Femur (tissue), 1 donor: ENCODE measurements at regions not wholly inside any gene's neighbourhood (a gene's known extent, or its start where the extent isn't known, plus 50 kb on each side); places are given as distances from the start of the nearest gene placed in this dataset.

Experiments used
- DNase-seq: peaks from one replicate; pipeline ENCODE4 v3.0.0-alpha.2; 2017

GRCh38 chr15:62757535-62757934 is 285.0 kb upstream of the TPM1 start:
- no peak for DNase-seq

GRCh38 chr15:62758126-62758951 is 284.2 kb upstream of the TPM1 start:
- DNase-seq = peak; percentile 44

DNA sequence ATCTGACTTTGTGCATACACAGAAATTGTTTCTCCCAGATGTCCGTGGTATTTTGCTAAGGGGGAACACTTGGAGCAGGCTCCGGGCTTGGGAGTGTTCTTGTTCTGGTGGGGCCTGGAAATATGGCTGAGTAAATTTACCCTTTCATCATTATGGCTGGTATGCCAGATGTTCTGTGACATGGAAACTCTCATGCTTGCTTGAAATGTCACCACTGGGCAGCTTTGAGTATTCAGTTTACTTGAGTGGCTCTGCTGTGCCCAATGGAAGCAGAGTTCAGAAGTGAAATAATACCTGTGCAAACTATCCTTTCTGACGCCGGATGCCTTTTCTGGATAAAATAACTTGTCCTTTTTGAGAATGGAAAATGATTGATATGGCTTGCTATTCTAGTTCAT is 283.6 kb upstream of the TPM1 start:
- DNase-seq = no peak

GRCh38 chr15:62760538-62760937 is 282.0 kb upstream of the TPM1 start:
- DNase-seq = no peak

DNA sequence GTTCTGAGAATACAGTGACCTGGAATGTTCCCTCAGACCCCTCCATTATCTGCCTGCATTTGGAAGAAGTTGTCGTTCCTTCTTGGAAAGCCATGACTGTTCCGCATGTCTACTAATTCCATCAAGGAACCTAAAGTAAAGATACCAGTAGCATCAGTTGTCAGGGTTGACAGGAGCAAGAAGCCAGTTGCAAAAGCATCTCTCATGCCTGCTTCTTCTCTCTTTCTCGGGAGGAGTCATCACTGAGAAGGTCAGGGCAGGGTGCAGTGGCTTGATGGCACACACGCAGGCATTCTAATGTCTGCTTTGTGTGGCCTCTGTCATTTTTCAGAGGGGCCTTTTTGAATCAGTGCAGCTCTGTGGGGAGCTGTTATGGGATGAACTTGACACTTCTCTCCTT is 276.6 kb upstream of the TPM1 start:
- DNase-seq = no peak

DNA sequence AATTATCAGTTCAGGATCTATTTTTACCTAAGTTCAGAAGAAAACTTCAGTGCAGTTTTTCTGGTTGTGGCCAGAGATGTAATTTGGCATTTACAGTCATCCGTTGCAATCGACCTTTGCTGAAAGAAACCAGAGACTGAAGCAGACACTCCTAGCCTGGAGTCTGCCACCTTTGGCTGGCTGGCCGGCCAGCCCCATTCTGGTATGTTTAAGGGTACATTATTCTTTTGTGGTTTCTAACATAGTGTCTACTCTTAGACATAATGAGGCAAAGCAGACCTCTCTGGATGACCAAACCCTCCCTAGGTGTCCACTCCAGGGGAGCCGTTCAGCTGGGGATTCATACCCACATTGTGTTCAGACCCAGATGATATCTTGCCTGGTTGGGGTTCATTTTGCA is 275.9 kb upstream of the TPM1 start:
- DNase-seq = no peak

GRCh38 chr15:62769604-62770003 is 272.9 kb upstream of the TPM1 start:
- no peak for DNase-seq

- DNase-seq = no peak
Observed at GRCh38 chr15:62770111-62770660, 272.4 kb upstream of the TPM1 start.

DNA sequence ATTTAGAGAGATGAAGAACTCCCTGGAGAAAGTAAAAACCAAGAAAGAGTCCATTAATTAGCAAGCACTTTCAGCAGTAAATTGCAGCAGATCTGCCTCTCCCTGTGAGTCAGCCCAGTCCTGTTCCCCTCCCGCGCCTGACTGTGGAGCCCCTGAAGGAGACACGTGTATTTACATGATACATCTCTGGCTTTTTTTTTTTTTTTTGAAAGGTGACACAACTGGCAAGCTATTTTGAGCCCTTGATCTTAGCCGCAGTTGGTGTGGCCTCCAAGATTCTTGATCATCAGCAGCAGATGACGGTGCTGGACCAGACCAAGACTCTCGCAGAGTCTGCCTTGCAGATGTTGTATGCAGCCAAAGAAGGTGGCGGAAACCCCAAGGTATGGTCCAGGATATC is 271.8 kb upstream of the TPM1 start:
- no peak for DNase-seq

- no peak for DNase-seq
Observed at GRCh38 chr15:62771234-62771633, 271.3 kb upstream of the TPM1 start.

DNA sequence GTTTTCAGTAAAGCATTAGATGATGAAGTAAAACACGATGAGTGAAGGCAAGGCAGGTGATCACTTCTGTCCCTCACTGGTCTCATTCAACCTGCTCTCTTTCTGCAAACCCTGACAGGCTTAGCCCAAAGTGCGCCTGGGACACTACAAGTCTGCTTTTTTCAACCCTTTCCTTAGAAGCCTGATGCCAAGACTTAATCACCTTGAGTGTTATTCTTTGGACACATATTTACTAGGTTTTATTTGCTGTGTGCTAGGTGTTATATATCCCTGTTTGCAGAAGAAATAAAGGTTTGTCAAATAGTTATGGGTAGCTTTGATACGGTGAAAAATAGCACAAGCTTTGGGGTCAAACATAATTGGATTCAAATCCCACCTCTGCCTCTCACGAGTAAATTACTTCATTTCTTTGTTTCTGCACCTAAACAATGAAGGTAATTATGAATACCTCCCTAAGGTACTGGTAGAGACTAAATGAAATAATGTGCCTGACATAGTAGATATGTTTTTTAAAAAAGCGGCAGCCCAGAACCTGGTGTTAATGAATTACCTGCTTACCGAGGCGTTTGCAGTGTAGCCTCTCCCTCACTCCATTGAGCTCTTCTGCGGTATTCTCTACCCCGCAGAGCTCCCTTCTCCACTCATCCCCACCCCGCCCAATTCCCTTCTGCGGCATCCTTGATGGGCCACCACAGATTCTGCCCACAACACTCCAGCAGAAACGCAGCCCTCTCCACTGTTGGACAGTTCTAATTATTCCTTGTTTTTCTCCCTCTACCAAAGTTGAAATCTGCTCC is 269.0 kb upstream of the TPM1 start:
- DNase-seq = no peak

DNA sequence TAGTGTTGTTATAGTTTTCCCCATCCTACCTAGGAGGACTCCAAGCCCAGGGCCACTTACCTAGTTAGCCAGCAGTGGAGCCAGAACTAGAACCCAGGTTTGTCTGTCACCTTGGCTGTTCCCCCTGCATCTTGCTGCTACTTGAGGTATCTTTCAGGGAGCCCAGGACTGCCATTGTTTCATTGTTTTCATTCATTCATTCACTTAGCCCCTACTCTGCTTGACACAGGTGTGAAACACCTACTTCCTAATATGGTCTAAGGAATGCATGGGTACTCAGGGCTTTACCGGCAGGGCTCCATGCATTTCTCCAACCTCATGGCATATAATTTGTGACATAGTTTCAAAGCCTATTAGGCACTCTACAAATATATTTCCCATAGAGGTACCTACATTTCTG is 266.6 kb upstream of the TPM1 start:
- DNase-seq = no peak

DNA sequence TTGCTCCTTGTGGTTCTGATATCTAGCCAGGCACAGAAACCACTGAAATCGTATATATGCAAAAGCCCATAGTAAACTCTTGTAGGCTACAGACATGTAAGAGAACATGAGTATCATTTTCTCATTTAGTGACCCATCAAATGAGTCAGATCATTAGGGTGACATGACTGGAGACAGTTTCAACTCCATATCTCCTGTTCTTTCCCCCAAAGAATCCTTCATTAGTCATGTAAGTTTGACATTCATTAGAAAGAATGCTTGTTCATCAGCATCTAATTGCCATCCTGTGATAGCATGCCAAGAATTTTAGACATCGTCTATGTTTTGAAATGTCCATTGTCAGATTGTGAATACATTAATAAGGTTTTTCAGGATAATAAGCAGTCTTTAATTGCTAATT is 264.9 kb upstream of the TPM1 start:
- no peak for DNase-seq

DNA sequence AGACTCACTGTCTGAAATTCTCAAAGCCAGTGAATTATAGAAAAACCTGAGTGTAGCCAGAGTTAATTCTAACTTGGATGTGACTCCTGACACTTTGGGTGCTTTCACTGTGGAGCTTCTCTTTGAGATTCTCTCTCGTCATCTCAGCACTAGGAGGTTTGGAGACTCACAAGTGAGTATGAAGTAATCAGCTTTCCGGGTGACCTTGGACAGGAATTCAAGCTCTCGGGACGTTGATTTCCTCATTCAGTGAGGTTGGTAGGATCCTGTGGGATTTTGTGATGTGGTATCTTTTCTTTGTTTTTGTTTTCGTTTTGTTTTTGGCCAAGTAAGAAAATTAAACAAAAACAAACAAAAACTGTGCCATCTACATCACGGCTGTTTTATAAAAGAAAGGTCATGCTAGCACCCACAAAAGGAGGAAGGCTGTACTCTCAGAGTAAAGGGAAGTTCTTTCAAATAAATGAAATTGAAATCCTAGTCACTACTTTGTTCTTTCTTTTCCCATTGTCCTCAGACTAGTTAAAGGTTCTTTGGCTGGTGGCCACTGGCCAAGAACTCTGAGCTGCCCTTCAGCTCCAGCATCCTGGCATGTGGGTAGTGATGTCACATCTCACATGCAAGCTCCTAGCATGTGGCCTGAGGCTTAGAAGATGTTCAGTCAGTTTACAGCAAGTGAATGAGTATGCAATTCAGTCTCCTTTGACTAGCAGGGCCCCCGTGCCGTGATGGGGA is 263.3 kb upstream of the TPM1 start:
- no peak for DNase-seq

DNA sequence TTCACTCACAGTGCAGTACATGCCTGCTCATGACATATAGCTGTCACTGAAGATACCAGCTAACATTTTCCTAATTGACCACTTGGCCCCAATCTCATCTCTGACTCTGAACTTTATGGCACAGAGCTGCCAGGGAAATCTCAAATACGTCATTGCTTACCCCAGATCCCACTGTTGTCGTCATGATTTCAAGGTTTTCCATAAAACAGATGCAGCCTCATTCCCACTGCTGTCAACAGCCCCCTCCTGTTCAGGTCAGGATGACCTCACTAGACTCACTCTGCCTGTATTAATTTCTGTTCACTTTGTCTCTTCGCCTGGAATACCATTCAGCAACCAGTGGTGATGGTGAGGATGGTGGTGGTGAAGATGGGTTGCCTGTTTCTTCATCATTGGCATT is 262.6 kb upstream of the TPM1 start:
- DNase-seq = no peak

DNA sequence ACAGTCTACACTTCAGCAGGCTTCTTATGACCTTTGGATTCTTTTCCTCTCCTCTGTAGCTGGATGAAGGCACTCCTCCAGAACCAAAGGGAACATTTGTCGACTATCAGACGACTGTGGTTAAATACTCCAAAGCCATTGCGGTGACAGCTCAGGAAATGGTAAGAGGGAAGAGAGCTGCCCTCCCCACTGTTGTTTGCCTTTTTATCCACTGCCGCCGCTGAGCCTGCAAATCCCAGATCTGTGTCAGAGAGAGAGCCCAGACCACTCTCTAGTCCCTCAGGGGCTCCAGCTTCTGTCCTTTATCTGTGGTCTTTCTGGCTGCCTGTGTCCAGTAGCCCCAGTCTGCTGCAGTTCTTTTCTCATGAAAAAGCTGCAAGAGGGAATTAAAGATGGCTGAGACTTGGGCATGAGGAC is 261.5 kb upstream of the TPM1 start:
- peak; percentile 37 for DNase-seq

DNA sequence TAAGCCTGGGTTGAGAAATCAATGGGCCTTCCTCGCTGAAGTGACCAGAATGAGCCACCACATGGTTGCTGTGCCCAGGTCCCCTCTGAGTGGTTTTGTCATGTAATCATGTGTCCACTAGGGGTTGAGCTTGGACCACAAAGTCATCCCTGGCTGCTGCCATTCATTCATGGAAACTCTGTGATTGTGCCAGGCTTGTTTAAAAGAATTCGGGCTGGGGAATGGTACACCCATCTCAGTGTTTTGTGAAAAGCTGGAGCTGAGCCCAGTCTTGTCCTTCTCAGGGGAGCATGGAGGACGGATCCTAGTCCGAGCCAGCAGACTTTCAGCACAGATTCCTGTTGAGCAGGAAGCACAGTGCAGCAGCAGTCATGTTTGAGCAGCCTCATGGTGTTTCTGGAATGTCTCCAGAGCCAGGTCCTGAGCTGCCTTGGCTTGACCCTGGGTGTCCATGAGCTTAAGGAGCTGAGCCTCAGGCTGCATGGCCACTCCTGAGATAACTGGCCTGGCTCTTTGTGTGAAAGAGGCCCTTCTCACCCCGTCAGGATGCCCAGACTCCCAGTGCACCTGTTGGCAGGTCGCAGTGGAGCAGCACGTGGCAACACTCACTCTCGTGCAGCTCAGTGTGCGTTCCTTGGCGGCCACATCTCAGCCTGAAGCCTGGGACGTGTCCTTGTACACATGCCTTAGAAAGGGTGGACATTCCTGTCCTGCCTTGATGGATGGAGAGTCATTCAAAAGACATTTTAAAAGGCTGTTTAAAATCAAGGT is 260.3 kb upstream of the TPM1 start:
- peak; percentile 84 for DNase-seq

DNA sequence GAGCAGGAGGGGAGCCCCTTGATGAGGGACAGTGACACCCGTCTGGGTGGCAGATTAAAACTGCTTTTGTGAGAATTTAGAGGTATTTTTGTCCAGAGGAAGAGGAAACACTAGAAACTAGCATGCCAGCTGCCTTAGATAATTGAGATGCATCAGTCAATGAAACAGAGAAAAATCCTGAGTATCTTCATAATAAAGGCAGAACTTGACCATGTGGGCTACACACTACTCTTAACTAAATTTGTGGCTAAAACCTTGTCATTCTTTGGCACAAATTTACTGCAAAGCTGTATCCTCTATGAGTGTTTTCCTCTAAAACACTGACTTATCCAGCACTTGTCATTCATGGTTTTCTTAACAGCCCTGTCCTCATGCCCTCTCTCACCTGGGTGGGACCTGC is 259.7 kb upstream of the TPM1 start:
- no peak for DNase-seq

- DNase-seq = no peak
Observed at GRCh38 chr15:62783303-62783957, 259.1 kb upstream of the TPM1 start.

- peak; percentile 51 for DNase-seq
Observed at GRCh38 chr15:62785881-62786828, 256.4 kb upstream of the TPM1 start.

GRCh38 chr15:62787401-62787800 is 255.1 kb upstream of the TPM1 start:
- no peak for DNase-seq
